Transverse colon (tissue), 4 donors: ENCODE measurements at regions not wholly inside any gene's neighbourhood (a gene's known extent, or its start where the extent isn't known, plus 50 kb on each side); places are given as distances from the start of the nearest gene placed in this dataset.
A peak's percentile ranks its signal among the peaks of the same experiment; 100 is the strongest.
"Not testable (repeated sequence)": the region's sequence is repeated elsewhere in the genome, so short reads cannot be mapped to it uniquely, and the experiment has no call there.

Source experiments
- DNase-seq: peaks from one replicate; pipeline ENCODE4 v3.0.0-alpha.2; 2019
- H3K27ac ChIP-seq, 4 donors: fragments of 200-600 bp; sonication (generic); 2 replicates each; pipeline ENCODE4 v1.5.1; 2016 to 2018; ENCODE audit warnings: inconsistent platforms in 4 of 4
- H3K27me3 ChIP-seq: fragments of 200-600 bp; sonication (generic); 2 replicates; pipeline ENCODE4 v1.5.1; 2017; ENCODE audit warnings: inconsistent platforms
- H3K36me3 ChIP-seq, 4 donors: fragments of 200-600 bp; sonication (generic); 2 replicates each; pipeline ENCODE4 v1.5.1; 2017 to 2019; ENCODE audit warnings: inconsistent platforms in 4 of 4
- H3K4me1 ChIP-seq, 4 donors: fragments of 200-600 bp; sonication (generic); 2 replicates each; pipeline ENCODE4 v1.5.1; 2017 to 2020; ENCODE audit warnings: inconsistent platforms in 4 of 4
- H3K4me3 ChIP-seq, 4 donors: fragments of 200-600 bp; sonication (generic); 1 replicate in 1 of 4; 2 replicates in 3 of 4; pipeline versions ENCODE4 v1.5.1 to v1.6.1; 2017 to 2019; ENCODE audit warnings: inconsistent platforms in 4 of 4
- H3K9me3 ChIP-seq, 2 donors: fragments of 200-600 bp; sonication (generic); 2 replicates each; pipeline ENCODE4 v1.5.1; 2017 to 2019; ENCODE audit warnings: inconsistent platforms in 2 of 2
- WGBS, 2 donors: methylation state at CpG; one replicate each; pipeline ENCODE4 v1.1.5; 2018; ENCODE audit warnings: low coverage in 1 of 2; 5-methylcytosine and 5-hydroxymethylcytosine counted together
- in situ Hi-C, 4 donors: fragments of 200-750 bp; cut with MboI; loops; one replicate each; pipeline versions ENCODE4 v1.15.0 to v1.15.1; 2017; ENCODE audit warnings: low sequenced_read_pairs in 3 of 4, low pct_ligation_motif_present in 1 of 4, low pct_unique_long_range_greater_than_20kb in 1 of 4
- intact Hi-C: fragments of 100-400 bp; cut with DNase I; formaldehyde crosslinking; loops from one replicate; pipeline ENCODE4 v1.15.1; 2023; ENCODE audit warnings: low total_unique reads

DNA sequence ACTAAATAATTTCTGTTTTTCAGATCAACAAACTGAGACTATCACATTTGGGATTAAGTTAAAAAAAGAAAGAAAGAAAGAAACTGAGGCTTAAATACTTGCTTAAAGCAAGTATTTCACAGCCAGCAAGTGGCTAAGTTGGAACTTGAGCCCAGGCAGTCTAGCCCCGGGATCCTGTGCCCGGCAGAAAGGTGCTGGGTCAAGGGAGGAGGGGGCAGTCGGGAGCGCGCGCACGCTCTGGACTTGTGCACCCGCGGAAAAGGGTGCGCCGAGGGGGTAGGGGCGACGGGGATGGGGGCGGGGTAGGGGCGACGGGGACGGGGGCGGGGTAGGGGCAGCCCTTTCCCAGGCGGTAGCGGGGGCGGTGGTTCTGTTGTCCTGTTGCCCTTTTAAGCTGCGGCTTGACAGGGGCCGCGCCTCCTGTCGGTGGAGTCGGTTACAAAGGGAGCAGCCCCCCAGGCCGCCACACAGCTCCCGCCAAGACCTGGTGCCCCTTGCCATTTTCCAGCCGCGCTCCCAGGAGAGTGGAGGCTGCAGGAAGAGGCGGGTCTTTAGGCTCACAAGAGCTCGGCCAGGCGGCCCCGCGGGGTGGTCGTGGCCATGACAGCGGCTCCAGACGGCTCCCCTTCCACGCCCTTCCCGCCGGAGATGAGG, 60.6 kb downstream of the GOLGA8T start:
- H3K27ac ChIP-seq, DNase-seq, H3K27me3 ChIP-seq, H3K4me1 ChIP-seq, intact Hi-C loops, in situ Hi-C loops, H3K9me3 ChIP-seq, H3K36me3 ChIP-seq: not testable (repeated sequence)
- no CpG with 5 or more reads among the region's 41 CpGs for WGBS, 2 donors
- H3K4me3 ChIP-seq: peak overlapping the region in 1 of 4 donors; percentile 46

DNA sequence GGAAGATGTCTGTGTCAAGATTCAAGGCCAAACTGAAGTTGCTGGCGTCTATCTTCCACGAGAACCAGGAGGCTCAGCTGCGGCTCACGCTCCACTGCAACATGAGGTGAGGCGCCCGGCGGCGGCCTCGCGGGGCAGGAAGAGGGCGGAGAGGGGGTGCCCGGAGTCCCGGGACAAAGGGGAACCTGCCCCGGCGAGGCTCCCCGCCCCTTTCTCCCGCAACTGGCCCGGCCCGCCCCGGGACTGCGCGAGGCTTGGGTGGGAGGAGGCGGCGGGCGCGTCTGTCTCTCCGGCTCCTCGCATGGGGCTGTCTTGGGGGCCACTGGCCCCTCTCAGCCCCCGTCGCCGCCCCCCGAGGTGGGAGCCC, 61.1 kb downstream of the GOLGA8T start:
- no CpG with 5 or more reads among the region's 32 CpGs for WGBS, 2 donors
- H3K4me1 ChIP-seq, H3K36me3 ChIP-seq, intact Hi-C loops, H3K9me3 ChIP-seq, H3K27ac ChIP-seq, H3K27me3 ChIP-seq, in situ Hi-C loops: not testable (repeated sequence)
- peak; percentile 12 for DNase-seq
- H3K4me3 ChIP-seq: peak overlapping the region in 2 of 4 donors; percentile 19 to 46

DNA sequence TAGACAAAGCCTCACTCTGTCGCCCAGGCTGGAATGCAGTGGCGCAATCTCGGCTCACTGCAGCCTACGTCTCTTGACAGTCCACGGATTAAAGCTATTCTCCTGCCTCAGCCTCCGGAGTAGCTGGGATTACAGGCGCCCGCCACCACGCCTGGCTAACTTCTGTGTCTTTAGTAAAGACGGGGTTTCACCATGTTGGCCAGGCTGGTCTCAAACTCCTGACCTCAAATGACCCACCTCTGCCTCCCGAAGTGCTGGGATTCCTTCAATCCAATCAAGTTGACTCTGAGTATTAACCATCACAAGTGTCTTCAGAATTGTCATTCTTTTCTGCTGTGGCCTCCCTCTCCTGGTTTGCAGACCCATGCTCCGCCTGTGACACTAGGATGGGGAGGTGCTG, 61.9 kb downstream of the GOLGA8T start:
- intact Hi-C loops, H3K27me3 ChIP-seq, H3K9me3 ChIP-seq, H3K36me3 ChIP-seq, DNase-seq, H3K4me1 ChIP-seq, H3K4me3 ChIP-seq, in situ Hi-C loops, H3K27ac ChIP-seq: not testable (repeated sequence)
- 88% methylated on average over 6 of the region's 12 CpGs; no CpG with 5 or more reads in 1 of the 2 donors for WGBS, 2 donors

DNA sequence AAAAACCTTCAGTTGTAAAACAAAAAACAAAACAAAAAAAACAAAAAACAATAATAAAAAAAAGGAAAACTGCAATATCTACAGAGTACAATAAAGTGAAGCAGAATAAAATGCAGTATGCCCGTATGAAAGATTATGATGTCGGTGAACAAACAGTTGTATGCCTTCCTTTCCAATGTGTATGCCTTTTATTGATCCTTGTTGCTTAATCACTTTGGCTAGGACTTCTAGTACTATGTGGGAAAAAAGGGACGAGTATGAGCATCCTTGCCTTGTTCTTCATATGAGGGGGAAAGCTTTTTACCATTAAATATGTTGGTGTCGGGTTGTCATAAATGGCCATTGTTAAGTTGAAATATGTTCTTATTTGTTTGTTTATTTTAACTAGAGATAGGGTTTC, 66.7 kb downstream of the GOLGA8T start:
- H3K9me3 ChIP-seq, H3K4me3 ChIP-seq, H3K27ac ChIP-seq, DNase-seq, H3K4me1 ChIP-seq, in situ Hi-C loops, H3K27me3 ChIP-seq, intact Hi-C loops, H3K36me3 ChIP-seq: not testable (repeated sequence)
- WGBS, 2 donors: 60% methylated on average over 1 of the region's 4 CpGs; no CpG with 5 or more reads in 1 of the 2 donors

DNA sequence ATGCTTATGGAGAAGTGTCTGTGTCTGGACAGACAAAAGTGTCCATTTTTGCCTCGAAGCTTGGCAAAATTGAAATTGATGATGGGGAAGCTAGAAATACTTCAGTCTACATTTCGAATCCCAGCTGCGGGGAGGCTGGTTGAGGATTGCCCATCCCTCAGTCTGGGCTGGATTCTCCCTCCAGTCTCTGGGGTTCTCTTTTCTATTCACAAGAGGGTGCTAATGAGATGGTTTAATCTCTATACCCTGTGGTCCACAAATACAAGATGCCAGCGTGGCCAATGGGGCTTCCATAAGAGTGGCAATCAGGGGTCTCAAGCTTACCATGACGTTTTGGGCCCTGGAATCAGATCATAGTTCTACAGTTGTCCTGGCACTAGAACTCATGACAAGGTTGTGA, 78.9 kb downstream of the GOLGA8T start:
- H3K27ac ChIP-seq, H3K4me1 ChIP-seq, DNase-seq, H3K27me3 ChIP-seq, intact Hi-C loops, H3K4me3 ChIP-seq, H3K36me3 ChIP-seq, H3K9me3 ChIP-seq, in situ Hi-C loops: not testable (repeated sequence)
- WGBS, 2 donors: no CpG with 5 or more reads among the region's 5 CpGs

DNA sequence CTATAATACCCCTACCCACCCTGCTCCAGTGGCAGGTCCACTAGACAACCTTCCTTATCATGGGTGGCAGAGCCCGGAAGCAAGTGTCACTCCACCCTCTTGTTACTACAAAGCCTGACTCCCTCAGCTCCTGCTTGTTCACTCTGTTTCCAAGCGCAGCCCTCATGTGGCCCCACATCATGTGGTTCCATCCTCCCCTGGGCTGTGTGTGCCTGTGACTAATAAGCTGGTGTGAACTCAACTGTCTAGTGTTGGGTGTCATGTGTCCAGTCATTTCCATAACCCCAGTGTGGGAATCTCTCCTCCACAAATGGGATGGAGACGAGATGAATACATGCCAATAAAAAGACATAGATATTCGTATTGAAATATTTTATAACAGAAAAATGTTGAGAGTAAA, 87.0 kb downstream of the GOLGA8T start:
- intact Hi-C loops, H3K36me3 ChIP-seq, DNase-seq, H3K27ac ChIP-seq, in situ Hi-C loops, H3K4me1 ChIP-seq, H3K4me3 ChIP-seq, H3K27me3 ChIP-seq, H3K9me3 ChIP-seq: not testable (repeated sequence)
- WGBS, 2 donors: no CpG with 5 or more reads among the region's 4 CpGs

DNA sequence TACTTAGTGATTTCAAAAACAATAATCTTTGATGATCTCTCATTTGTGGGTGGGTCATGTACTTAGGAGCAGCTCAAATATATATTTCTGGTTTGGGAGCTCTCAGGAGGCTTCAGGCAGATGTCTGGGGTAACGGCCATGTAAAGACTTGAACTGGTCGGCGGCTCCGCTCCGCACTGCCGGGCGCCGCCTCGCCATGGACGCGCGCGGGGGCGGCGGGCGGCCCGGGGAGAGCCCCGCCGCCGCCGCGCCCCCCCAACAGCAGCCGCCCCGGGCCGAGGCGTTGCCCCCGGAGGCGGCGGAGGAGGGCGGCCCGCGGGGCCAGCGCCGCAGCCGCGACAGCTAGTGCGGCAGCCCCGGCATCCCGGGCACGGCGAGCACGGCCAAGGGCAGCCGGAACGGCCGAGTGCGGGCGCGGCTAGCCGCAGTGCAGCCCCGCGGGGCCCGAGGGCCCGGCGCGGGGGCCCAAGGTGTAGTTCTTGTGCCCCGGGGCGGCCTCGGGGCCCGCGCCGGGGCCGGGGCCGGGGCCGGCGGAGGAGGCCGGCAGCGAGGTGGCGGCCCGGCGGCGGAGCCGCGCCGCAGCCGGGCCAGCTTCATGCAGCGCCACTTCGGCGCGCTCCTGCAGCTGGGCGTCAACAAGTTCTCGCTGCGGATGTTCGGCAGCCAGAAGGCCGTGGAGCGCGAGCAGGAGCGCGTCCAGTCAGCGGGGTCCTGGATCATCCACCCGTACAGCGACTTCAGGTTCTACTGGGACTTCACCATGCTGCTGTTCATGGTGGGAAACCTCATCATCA, 88.1 kb downstream of the GOLGA8T start:
- H3K27me3 ChIP-seq, intact Hi-C loops, H3K36me3 ChIP-seq, H3K9me3 ChIP-seq, H3K4me1 ChIP-seq, H3K27ac ChIP-seq, DNase-seq, in situ Hi-C loops, H3K4me3 ChIP-seq: not testable (repeated sequence)
- no CpG with 5 or more reads among the region's 91 CpGs for WGBS, 2 donors

DNA sequence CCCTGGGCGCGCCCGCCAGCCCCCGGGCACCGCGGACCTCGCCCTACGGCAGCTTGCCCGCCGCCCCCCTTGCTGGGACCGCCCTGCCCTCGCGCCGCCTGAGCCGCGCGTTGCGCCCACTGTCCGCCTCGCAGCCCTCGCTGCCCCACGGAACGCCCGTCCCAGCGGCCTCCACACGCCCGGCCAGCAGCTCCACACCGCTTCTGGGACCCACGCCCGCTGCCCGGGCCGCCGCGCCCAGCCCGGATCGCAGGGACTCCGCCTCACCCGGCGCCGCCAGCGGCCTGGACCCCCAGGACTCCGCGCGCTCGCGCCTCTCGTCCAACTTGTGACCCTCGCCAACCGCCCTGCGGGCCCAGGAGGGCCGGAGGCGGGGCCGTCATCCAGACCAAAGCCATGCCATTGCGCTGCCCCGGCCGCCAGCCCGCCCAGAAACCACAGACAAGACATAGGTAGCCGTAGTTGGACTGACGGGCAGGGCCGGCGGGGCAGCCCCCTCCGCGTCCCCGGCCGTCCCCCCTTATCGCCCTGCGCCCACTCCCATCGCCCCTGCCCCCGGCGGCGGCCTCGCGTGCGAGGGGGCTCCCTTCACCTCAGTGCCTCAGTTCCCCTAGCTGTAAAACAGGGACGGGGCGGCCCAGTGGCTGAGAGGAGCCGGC, 90.5 kb downstream of the GOLGA8T start:
- H3K27ac ChIP-seq, H3K36me3 ChIP-seq, H3K27me3 ChIP-seq, H3K9me3 ChIP-seq, H3K4me1 ChIP-seq, intact Hi-C loops, DNase-seq, in situ Hi-C loops, H3K4me3 ChIP-seq: not testable (repeated sequence)
- no CpG with 5 or more reads among the region's 77 CpGs for WGBS, 2 donors

DNA sequence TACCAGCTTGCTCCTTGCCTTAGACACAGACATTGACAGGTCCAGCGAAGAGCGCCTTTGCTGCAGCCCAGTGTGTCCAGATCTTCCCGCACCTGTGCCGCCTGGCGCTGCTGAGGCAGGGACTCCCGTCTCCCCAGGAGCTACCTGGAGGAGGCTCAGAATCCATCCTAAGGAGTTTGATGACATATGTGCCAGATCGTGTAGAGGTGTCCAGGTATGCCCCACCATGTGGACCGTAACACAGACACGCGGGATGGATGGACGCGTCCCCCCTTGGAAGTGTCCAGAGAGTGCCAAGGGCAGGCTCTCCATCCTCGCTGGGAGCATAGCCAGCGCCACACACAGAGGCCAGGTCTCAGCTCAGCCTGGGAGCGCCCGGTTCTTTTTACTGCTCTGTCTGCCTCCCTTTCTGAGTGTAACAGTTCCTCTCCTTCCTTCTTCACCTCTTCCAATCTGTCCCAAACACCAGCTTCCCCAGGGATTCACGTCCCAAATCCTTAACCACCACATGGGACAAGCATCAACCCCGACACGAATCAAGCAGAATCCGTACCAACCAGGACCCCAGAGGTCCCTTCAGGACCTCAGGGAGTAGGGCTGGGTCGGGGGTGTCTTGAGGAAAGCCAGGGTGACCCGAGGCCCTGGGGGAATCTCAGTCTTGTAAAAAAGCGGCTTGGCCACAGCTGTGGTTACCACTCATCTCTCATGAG, 126.7 kb downstream of the GOLGA8T start:
- H3K27ac ChIP-seq, H3K9me3 ChIP-seq, H3K36me3 ChIP-seq, H3K27me3 ChIP-seq, in situ Hi-C loops, H3K4me1 ChIP-seq, intact Hi-C loops, DNase-seq, H3K4me3 ChIP-seq: not testable (repeated sequence)
- WGBS, 2 donors: 73 to 85% methylated on average over 3 to 16 of the region's 23 CpGs

DNA sequence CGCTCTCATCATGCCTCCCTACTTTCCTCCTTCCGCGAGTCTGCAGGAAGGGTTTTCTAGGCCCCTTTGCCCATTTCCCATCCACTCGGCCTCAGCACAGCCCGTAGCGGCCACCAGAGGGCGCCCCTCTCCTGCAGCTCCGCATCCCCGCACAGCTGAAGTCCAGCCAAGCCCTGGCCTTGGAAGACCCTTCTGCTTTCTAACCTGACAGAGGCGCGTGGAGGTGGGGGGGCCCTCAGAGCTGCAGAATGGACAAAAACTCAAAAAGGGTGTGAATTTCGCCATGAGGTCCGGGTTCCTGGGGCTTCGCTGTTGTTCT, 127.2 kb downstream of the GOLGA8T start:
- DNase-seq, H3K4me3 ChIP-seq, H3K9me3 ChIP-seq, H3K4me1 ChIP-seq, H3K27me3 ChIP-seq, intact Hi-C loops, H3K27ac ChIP-seq, H3K36me3 ChIP-seq, in situ Hi-C loops: not testable (repeated sequence)
- no CpG with 5 or more reads among the region's 14 CpGs for WGBS, 2 donors
